Left renal cortex interstitium (tissue), 4 donors: ENCODE measurements at regions not wholly inside any gene's neighbourhood (a gene's known extent, or its start where the extent isn't known, plus 50 kb on each side); places are given as distances from the start of the nearest gene placed in this dataset.
A peak's percentile ranks its signal among the peaks of the same experiment; 100 is the strongest.
"Not testable (repeated sequence)": the region's sequence is repeated elsewhere in the genome, so short reads cannot be mapped to it uniquely, and the experiment has no call there.

ENCODE experiments used
- DNase-seq, 4 donors: peaks; one replicate each; pipeline ENCODE4 v3.0.0-alpha.2; 2013; ENCODE audit warnings: low read depth in 4 of 4, low spot score in 2 of 4, missing footprints in 1 of 4

DNA sequence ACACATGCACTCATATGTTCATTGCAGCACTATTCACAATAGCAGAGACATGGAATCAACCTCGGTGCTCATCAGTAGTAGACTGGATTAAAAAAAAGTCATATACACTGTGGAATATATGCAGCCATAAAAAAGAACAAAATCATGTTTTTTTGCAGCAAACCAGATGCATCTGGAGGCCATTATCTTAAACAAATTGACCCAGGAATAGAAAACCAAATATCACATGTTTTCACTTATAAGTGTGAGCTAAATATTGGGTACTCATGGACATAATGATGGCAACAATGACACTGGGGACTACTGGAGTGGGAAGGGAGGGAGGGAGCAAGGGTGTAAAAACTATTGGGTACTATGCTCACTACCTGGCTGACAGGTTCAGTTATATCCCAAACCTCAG lies 792.6 kb downstream of the EPHA4 start:
- no peak for DNase-seq

- peak in 1 of 4 donors; percentile 8 for DNase-seq
Observed at GRCh38 chr2:220779931-220780330, 792.2 kb downstream of the EPHA4 start.

- DNase-seq = no peak
Observed at GRCh38 chr2:220781622-220782241, 790.4 kb downstream of the EPHA4 start.

DNA sequence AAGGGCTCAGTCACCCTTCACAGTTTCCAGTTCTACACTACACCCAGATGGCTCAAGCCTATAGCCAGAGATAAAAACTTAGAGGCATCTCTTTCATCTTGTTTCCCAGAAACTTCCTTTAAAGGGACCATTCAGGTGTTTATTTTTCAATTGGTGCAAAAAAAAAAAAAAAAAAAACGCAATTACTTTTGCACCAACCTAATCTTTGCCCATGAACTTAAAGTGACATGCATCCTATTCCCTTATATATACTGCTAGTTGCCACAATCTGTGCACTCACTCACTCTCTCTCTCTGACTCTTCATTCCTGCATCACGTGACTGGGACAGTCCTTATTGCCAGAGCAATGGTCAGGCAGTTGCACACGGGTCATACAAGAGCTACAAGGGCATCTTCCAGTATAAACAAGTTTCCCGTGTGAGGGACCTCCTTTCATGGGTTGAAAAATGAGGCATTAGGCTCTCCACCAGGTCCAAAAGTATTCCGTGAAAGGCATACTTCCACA lies 789.4 kb downstream of the EPHA4 start:
- no peak for DNase-seq

DNA sequence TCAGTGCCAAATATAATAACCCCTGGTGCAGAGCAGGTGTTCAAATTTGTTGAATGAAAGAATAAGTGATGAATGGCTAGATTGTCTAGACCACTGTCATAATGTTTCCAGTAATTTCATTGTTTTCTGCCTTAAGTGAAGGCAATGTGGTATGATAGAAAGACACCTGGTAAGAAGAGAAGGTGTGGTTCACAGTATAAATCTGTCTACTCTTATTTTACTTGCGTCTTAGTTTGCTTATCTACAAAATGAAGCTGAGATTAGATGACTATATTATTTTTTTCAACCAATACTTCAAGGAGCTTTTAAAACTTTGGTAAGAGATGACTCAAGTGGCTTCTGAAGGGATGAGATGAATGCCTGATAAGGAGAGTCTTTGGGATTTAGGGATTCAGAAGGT lies 788.4 kb downstream of the EPHA4 start:
- DNase-seq = no peak

DNA sequence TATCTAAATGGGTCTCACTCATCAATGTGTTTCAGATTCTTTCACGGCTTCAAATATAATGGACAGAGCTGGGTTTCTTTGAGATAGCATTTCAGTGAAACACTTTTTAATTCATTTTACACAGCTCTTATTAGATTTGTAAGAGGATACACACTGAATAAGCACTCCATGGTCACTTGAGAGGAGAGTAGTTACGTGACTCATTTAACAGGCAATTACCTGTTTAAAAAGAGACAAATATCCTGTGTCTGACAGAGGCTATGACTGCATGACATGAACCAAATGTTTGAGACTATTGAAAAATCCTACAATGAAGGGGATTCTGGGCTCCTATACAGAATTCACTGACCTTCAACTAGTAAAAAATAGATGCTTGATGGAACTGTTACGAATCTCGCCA lies 786.9 kb downstream of the EPHA4 start:
- DNase-seq = no peak

GRCh38 chr2:220786216-220786615 lies 785.9 kb downstream of the EPHA4 start:
- no peak for DNase-seq

- no peak for DNase-seq
Observed at GRCh38 chr2:220787251-220787650, 784.9 kb downstream of the EPHA4 start.

- no peak for DNase-seq
Observed at GRCh38 chr2:220789961-220790360, 782.1 kb downstream of the EPHA4 start.

DNA sequence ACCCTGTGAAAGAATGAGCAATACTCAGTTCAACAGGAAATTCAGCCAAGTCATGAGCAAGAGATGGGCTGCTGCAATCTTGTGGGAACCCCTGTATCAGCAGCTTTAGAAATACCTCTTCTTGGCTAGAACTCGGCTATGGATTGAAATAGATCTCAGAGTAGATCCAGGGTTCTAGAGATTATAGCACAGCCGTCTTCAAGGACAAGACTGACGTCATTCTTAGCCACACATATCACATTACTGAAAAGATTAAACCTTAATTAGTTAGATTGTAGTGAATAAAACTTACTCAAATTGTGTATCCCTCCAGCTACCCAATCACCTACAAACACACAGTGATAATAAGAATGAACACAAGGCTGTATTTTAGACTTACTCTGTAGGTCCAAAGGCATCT lies 776.4 kb downstream of the EPHA4 start:
- no peak for DNase-seq

- no peak for DNase-seq
Observed at GRCh38 chr2:220811115-220811514, 761.0 kb downstream of the EPHA4 start.

- DNase-seq = no peak
Observed at GRCh38 chr2:220811952-220812570, 760.0 kb downstream of the EPHA4 start.

- no peak for DNase-seq
Observed at GRCh38 chr2:220814441-220814840, 757.7 kb downstream of the EPHA4 start.

GRCh38 chr2:220815698-220816097 lies 756.4 kb downstream of the EPHA4 start:
- no peak for DNase-seq

DNA sequence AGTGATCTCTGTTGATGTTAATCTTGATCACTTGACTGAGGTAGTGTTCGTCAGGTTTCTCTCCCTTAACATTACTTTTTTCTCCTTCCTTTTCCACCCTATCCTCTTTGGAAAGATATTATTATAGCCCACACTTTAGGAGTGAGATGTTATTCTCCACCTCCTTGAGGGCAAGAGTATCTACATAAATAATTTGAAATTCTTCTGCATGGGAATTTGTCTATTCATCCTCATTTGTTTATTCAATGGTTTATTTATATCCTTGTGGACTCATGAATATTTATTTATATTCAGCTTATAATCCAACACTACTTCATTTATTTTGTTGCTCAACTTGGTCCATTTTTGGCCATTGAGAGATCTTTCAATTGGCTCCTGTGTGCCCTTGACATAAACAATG lies 750.4 kb downstream of the EPHA4 start:
- no peak for DNase-seq

- not testable (repeated sequence) for DNase-seq
Observed at GRCh38 chr2:220823590-220823989, 748.5 kb downstream of the EPHA4 start.

- DNase-seq = no peak
Observed at GRCh38 chr2:220833446-220833845, 738.7 kb downstream of the EPHA4 start.

- DNase-seq = no peak
Observed at GRCh38 chr2:220835583-220835982, 736.5 kb downstream of the EPHA4 start.

DNA sequence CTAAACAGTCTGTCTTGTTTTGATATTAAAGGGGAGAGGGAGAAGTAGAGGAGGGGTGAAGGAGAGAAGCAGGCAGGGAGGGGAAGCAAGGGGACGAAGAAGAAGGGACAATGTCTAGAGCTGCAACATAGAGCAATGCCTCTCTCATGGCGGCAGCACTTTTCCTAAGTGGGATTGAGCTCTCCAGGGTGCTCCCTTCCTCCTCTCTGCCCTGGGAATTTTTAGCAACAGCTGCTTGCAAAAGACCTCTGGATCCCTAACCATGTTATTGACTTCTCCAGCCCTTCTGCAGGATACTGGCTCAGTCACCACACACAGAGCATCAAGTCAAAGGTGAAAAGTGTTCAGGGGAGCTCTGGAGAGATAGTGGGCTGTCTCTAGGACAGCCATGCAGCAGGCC lies 734.9 kb downstream of the EPHA4 start:
- no peak for DNase-seq

DNA sequence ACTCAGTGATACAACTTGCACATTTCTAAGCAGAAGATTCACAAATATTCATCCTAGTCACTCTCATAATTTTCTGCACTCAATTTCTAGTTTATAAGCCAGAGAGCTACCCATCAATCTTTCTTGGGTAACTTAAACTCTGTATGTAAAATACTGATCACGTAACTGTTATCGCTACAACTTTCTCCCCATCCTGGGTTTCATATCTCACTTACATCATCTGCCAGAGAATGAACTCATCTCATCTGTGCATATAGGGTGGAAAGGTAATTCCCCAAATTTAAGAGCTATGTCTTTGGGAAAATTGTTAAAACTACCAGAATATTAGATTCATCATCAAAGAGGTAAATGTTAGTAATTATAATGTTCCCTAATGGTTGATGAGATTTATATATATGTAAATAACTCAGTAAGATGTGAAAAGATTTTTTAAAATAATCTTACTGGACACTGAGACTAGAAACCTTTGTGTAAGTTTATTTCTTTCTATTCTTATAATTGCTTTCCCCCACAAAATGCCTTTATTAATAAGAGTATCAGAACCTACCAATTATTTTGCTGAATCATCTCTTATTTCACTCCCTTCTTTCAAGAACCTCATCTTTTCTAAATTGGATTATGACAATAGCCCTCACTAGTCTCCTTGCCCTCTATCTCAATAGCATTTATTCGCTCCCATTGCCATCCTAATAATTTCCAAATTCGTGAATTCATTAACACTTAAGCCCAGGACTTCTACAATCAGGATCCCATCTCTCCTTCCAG lies 729.0 kb downstream of the EPHA4 start:
- DNase-seq = no peak

DNA sequence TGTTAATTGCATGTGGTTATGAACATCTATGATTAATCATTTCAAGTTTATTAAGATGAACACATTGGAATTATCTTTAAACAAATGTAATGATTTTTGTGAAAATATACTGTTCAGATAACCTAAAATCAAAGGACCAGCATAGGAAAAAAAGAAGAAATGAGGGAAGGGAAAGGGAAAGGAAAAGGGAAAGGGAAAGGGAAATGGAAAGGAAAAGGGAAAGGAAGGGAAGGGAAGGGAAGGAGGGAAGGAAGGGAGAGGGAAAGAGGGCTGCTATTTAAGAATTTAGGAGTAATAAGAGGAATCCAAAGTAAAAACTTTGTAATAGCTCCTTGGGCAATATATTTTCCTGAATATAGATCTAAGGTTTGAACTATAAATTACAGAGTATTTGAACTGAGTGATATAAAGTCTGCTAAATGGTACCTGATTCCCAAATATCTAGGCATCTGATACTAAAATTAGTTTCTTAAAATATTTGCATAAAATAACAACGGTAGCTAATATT lies 726.3 kb downstream of the EPHA4 start:
- no peak for DNase-seq

- no peak for DNase-seq
Observed at GRCh38 chr2:220847006-220847405, 725.1 kb downstream of the EPHA4 start.
